Stomach (tissue), 8 donors: ENCODE measurements at regions not wholly inside any gene's neighbourhood (a gene's known extent, or its start where the extent isn't known, plus 50 kb on each side); places are given as distances from the start of the nearest gene placed in this dataset.

Experiments
- DNase-seq, 2 donors: peaks; one replicate each; pipeline versions ENCODE4 v3.0.0 to v3.0.0-alpha.2; 2013 to 2019
- H3K27ac ChIP-seq, 5 donors: fragments of 200-600 bp in 4 of 5; sonication (generic) in 4 of 5; one replicate each; pipeline ENCODE4 v1.5.1; 2013 to 2019; ENCODE audit warnings: mild to moderate bottlenecking in 1 of 5, moderate library complexity in 1 of 5
- H3K27me3 ChIP-seq, 3 donors: fragments of 200-600 bp; sonication (generic); one replicate each; pipeline ENCODE4 v1.5.1; 2017 to 2019; ENCODE audit warnings: mixed run types in 1 of 3
- H3K36me3 ChIP-seq, 4 donors: fragments of 200-600 bp; sonication (generic); 1 replicate in 3 of 4; 2 replicates in 1 of 4; pipeline ENCODE4 v1.5.1; 2016 to 2019
- H3K4me1 ChIP-seq, 4 donors: fragments of 200-600 bp; sonication (generic); one replicate each; pipeline ENCODE4 v1.5.1; 2016 to 2019
- H3K4me3 ChIP-seq, 4 donors: fragments of 200-600 bp; sonication (generic) in 3 of 4; one replicate each; pipeline ENCODE4 v1.5.1; 2016 to 2019; ENCODE audit warnings: mild to moderate bottlenecking in 1 of 4
- H3K9me3 ChIP-seq, 4 donors: fragments of 200-600 bp; sonication (generic); one replicate each; pipeline ENCODE4 v1.5.1; 2016 to 2019
- EP300 ChIP-seq: sonication (generic); formaldehyde crosslinking; IDR thresholded peaks from one replicate; pipeline ENCODE4 v1.6.1; 2017; ENCODE audit warnings: antibody characterized with exemption
- POLR2A ChIP-seq, 4 donors: fragments of 450-650 bp; IDR thresholded peaks; one replicate each; pipeline ENCODE4 v1.6.1; 2016; ENCODE audit warnings: antibody characterized with exemption in 4 of 4, control low read depth in 2 of 4, mild to moderate bottlenecking in 1 of 4, moderate library complexity in 1 of 4
- POLR2AphosphoS5 ChIP-seq, 3 donors: sonication (generic); formaldehyde crosslinking; IDR thresholded peaks; one replicate each; pipeline ENCODE4 v1.6.1; 2016; ENCODE audit warnings: antibody characterized with exemption in 3 of 3
- WGBS, 5 donors: extraction: QIAGEN DNeasy Blood & Tissue Kit in 3 of 5; methylation state at CpG; one replicate each; pipeline versions ENCODE4 v1.1.5 to v1.1.7; 2013 to 2018; 5-methylcytosine and 5-hydroxymethylcytosine counted together
- intact Hi-C: fragments of 100-400 bp; cut with DNase I; formaldehyde crosslinking; loops from one replicate; pipeline ENCODE4 v1.15.1; 2023; ENCODE audit warnings: low total_unique reads
- TF ChIP-seq, protein P1 (sequence below), 7 experiments: fragments of 450-650 bp in 4 of 7; fragments of 200-600 bp in 3 of 7; sonication (generic) in 3 of 7; IDR thresholded peaks; one replicate each; pipeline ENCODE4 v1.5.1; 2016 to 2019; ENCODE audit warnings: antibody characterized with exemption in 7 of 7, control low read depth in 2 of 7, mild to moderate bottlenecking in 1 of 7
- donor health status: healthy with polysubstance abuse.
- donor health status: Bipolar disorder and iron deficiency.
- donor health status: healthy.

GRCh38 chr6:1103021-1103420 is 208.9 kb upstream of the FOXQ1 start:
- Histone ChIP-seq H3K36me3 (no peaks in the 10 kb centered on the region), H3K4me3 (no peak overlapping the region), H3K27ac (no peak overlapping the region), H3K9me3 (no peaks in the 10 kb centered on the region), H3K27me3 (no peaks in the 10 kb centered on the region), H3K4me1 (peaks cover 0 to 11% (median 0%) of the 10 kb centered on the region in 4 donors)
- intact Hi-C loops, result loop anchor here (10.0 kb wide), 1 partner anchor 132 kb away; no protein-coding TSS in a partner anchor
- TF ChIP-seq, protein P1, sequence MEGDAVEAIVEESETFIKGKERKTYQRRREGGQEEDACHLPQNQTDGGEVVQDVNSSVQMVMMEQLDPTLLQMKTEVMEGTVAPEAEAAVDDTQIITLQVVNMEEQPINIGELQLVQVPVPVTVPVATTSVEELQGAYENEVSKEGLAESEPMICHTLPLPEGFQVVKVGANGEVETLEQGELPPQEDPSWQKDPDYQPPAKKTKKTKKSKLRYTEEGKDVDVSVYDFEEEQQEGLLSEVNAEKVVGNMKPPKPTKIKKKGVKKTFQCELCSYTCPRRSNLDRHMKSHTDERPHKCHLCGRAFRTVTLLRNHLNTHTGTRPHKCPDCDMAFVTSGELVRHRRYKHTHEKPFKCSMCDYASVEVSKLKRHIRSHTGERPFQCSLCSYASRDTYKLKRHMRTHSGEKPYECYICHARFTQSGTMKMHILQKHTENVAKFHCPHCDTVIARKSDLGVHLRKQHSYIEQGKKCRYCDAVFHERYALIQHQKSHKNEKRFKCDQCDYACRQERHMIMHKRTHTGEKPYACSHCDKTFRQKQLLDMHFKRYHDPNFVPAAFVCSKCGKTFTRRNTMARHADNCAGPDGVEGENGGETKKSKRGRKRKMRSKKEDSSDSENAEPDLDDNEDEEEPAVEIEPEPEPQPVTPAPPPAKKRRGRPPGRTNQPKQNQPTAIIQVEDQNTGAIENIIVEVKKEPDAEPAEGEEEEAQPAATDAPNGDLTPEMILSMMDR (IDR thresholded peaks at IDR 0.05), result no peak
- WGBS, 5 donors, result 76 to 91% (median 85%) methylated on average over 8 of the region's 8 CpGs
- peak in 1 of 2 donors; percentile 62 for DNase-seq

DNA sequence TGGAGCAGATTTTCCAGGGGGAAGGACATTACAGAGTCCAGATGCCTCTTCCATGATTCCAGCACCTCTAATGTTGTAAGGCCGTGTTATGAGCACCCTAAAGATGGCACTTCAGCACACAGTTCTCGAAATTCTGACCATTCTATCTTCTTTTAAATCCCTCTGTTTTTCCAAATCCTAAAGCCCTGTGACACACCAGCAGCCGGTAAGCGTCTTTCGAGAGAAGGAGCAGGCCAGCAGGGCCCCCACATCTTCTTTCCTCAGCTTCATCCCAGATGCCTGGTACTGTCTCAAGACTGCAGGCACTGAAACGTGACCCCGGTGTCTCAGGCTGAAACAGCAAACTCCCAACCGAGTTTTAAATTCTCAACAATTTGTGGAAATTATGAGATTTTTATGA is 211.6 kb upstream of the FOXQ1 start:
- intact Hi-C loops, result loop anchor here (10.0 kb wide), 1 partner anchor 135 kb away; no protein-coding TSS in a partner anchor
- H3K27ac ChIP-seq, result no peak overlapping the region
- H3K9me3 ChIP-seq, result no peaks in the 10 kb centered on the region
- no peak for TF ChIP-seq POLR2AphosphoS5 (IDR thresholded peaks at IDR 0.05)
- no peak overlapping the region for H3K4me3 ChIP-seq
- WGBS, 5 donors, result 87 to 93% (median 90%) methylated on average over 8 of the region's 8 CpGs
- H3K36me3 ChIP-seq, result no peaks in the 10 kb centered on the region
- H3K4me1 ChIP-seq, result no peaks in the 10 kb centered on the region
- no peaks in the 10 kb centered on the region for H3K27me3 ChIP-seq
- DNase-seq, result no peak

DNA sequence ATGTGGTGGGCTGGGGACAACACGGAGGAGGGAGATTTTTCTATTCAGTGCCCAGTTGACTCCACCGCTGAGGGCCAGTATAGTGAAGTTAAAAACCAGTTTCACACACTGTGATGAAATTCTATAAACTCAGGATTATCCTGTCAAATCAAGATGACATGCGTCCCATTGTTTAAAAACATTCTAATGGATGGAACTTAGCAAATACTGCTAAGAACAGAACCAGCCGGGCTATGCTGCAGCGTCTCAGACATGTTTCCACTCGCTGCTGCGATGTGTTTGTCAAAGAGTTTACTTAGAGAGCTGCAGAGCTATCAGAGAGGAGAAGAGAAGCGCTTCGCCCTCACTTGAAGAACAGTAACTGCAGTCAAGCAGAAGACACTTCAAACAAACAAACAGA is 212.6 kb upstream of the FOXQ1 start:
- TF ChIP-seq, protein P1 (IDR thresholded peaks at IDR 0.05), result no peak
- TF ChIP-seq POLR2AphosphoS5 (IDR thresholded peaks at IDR 0.05) (no peak), POLR2A (IDR thresholded peaks at IDR 0.05) (no peak), EP300 (no peak)
- intact Hi-C loops, result no loop called here
- H3K36me3 ChIP-seq, result no peaks in the 10 kb centered on the region
- no peak overlapping the region for H3K4me3 ChIP-seq
- H3K27ac ChIP-seq, result no peak overlapping the region
- H3K4me1 ChIP-seq, result no peaks in the 10 kb centered on the region
- no peaks in the 10 kb centered on the region for H3K27me3 ChIP-seq
- H3K9me3 ChIP-seq, result no peaks in the 10 kb centered on the region
- no peak for DNase-seq
- WGBS, 5 donors, result 66 to 80% (median 70%) methylated on average over 9 of the region's 9 CpGs

- DNase-seq, result no peak
- Histone ChIP-seq H3K4me3 (no peak overlapping the region), H3K36me3 (no peaks in the 10 kb centered on the region), H3K27ac (no peak overlapping the region), H3K9me3 (no peaks in the 10 kb centered on the region), H3K27me3 (no peaks in the 10 kb centered on the region), H3K4me1 (no peaks in the 10 kb centered on the region)
- WGBS, 5 donors, result 88 to 95% (median 94%) methylated on average over 10 to 11 of the region's 11 CpGs
- no peak for TF ChIP-seq POLR2AphosphoS5 (IDR thresholded peaks at IDR 0.05)
- TF ChIP-seq, protein P1 (IDR thresholded peaks at IDR 0.05), result no peak
- no peak for TF ChIP-seq POLR2A (IDR thresholded peaks at IDR 0.05)
- no peak for TF ChIP-seq EP300
- intact Hi-C loops, result no loop called here
Observed at GRCh38 chr6:1096967-1097765, 214.7 kb upstream of the FOXQ1 start.

- H3K4me3 ChIP-seq, result no peak overlapping the region
- H3K9me3 ChIP-seq, result no peaks in the 10 kb centered on the region
- H3K36me3 ChIP-seq, result no peaks in the 10 kb centered on the region
- 55 to 90% (median 63%) methylated on average over 1 of the region's 1 CpG for WGBS, 5 donors
- no peaks in the 10 kb centered on the region for H3K4me1 ChIP-seq
- peak overlapping the region in 2 of 5 donors; percentile 26 to 35 for H3K27ac ChIP-seq
- no peaks in the 10 kb centered on the region for H3K27me3 ChIP-seq
- intact Hi-C loops, result no loop called here
- no peak for DNase-seq
- no peak for TF ChIP-seq EP300
- no peak for TF ChIP-seq POLR2A (IDR thresholded peaks at IDR 0.05)
- TF ChIP-seq, protein P1 (IDR thresholded peaks at IDR 0.05), result no peak
- TF ChIP-seq POLR2AphosphoS5 (IDR thresholded peaks at IDR 0.05), result no peak
Observed at GRCh38 chr6:1094306-1094705, 217.6 kb upstream of the FOXQ1 start.
